Suprapubic skin (tissue), 4 donors: ENCODE measurements at regions not wholly inside any gene's neighbourhood (a gene's known extent, or its start where the extent isn't known, plus 50 kb on each side); places are given as distances from the start of the nearest gene placed in this dataset.

ENCODE experiments used
- CTCF ChIP-seq, 2 donors: fragments of 200-600 bp in 1 of 2; fragments of 450-650 bp in 1 of 2; sonication (generic) in 1 of 2; IDR thresholded peaks; one replicate each; pipeline ENCODE4 v1.5.1; 2016 to 2019; ENCODE audit warnings: antibody characterized with exemption in 2 of 2, mild to moderate bottlenecking in 1 of 2, moderate library complexity in 1 of 2
- EP300 ChIP-seq: sonication (generic); formaldehyde crosslinking; IDR thresholded peaks from one replicate; pipeline ENCODE4 v1.6.1; 2017; ENCODE audit warnings: antibody characterized with exemption
- POLR2A ChIP-seq, 2 donors: fragments of 450-650 bp; IDR thresholded peaks; one replicate each; pipeline ENCODE4 v1.6.1; 2017; ENCODE audit warnings: antibody characterized with exemption in 2 of 2, mild to moderate bottlenecking in 2 of 2, moderate library complexity in 2 of 2
- POLR2AphosphoS5 ChIP-seq, 3 donors: sonication (generic); formaldehyde crosslinking; IDR thresholded peaks; one replicate each; pipeline ENCODE4 v1.6.1; 2017; ENCODE audit warnings: antibody characterized with exemption in 3 of 3

GRCh38 chr2:34201099-34201498 lies 602.0 kb upstream of the FAM98A start:
- no peak for TF ChIP-seq POLR2A (IDR thresholded peaks at IDR 0.05)
- TF ChIP-seq CTCF (IDR thresholded peaks at IDR 0.05) = no peak
- TF ChIP-seq POLR2AphosphoS5 (IDR thresholded peaks at IDR 0.05) = no peak
- TF ChIP-seq EP300 = no peak
